Adrenal gland (tissue), 5 donors: ENCODE measurements at regions not wholly inside any gene's neighbourhood (a gene's known extent, or its start where the extent isn't known, plus 50 kb on each side); places are given as distances from the start of the nearest gene placed in this dataset.

Source experiments
- CTCF ChIP-seq, 6 experiments: fragments of 450-650 bp in 4 of 6; fragments of 200-600 bp in 2 of 6; sonication (generic) in 1 of 6; IDR thresholded peaks; 1 replicate in 5 of 6; 2 replicates in 1 of 6; pipeline versions ENCODE4 v1.5.1 to v1.8.0; 2016 to 2021; ENCODE audit warnings: antibody characterized with exemption in 6 of 6, mild to moderate bottlenecking in 2 of 6, moderate library complexity in 1 of 6
- POLR2A ChIP-seq, 2 donors: fragments of 450-650 bp; IDR thresholded peaks; one replicate each; pipeline ENCODE4 v1.6.1; 2017; ENCODE audit warnings: antibody characterized with exemption in 2 of 2, mild to moderate bottlenecking in 2 of 2, moderate library complexity in 1 of 2
- donor health status: DM: no; HTN: no; CAD: no.

- TF ChIP-seq CTCF (IDR thresholded peaks at IDR 0.05) (no peak), POLR2A (IDR thresholded peaks at IDR 0.05) (no peak)
Observed at GRCh38 chr3:106175276-106175675, 306.5 kb upstream of the CBLB start.
